CD8-positive, alpha-beta memory T cell (primary cell): ENCODE measurements at regions not wholly inside any gene's neighbourhood (a gene's known extent, or its start where the extent isn't known, plus 50 kb on each side); places are given as distances from the start of the nearest gene placed in this dataset.

Source experiments
- CTCF ChIA-PET: fragments of 350-600 bp; sonication (Branson Sonifier 250); formaldehyde crosslinking; loops from one replicate; lab custom pipeline; 2021; ENCODE audit warnings: antibody characterized with exemption; lab: Charles Lee
- POLR2A ChIA-PET: fragments of 350-600 bp; sonication (Branson Sonifier 250); formaldehyde crosslinking; loops from one replicate; lab custom pipeline; 2021; ENCODE audit warnings: antibody characterized with exemption; lab: Charles Lee
- DNase-seq, 5 donors: peaks; one replicate each; pipeline versions ENCODE4 v3.0.0 to v3.0.0-alpha.2; 2020 to 2022; ENCODE audit warnings: mixed read lengths in 1 of 5
- H3K27ac ChIP-seq: one replicate; pipeline ENCODE4 v1.7.0; 2013; ENCODE audit warnings: low read depth, mild to moderate bottlenecking, low read length, moderate library complexity
- H3K27me3 ChIP-seq: 2 replicates; pipeline ENCODE4 v1.7.0; 2013; ENCODE audit warnings: low read length, mild to moderate bottlenecking; ENCODE audit not compliant: insufficient read depth, poor library complexity, severe bottlenecking
- H3K36me3 ChIP-seq: 2 replicates; pipeline ENCODE4 v1.7.0; 2013; ENCODE audit warnings: mild to moderate bottlenecking, low read length, moderate library complexity; ENCODE audit not compliant: insufficient read depth
- H3K4me1 ChIP-seq: 2 replicates; pipeline ENCODE4 v1.7.0; 2013; ENCODE audit warnings: mild to moderate bottlenecking, low read length, moderate library complexity; ENCODE audit not compliant: insufficient read depth
- H3K4me3 ChIP-seq: 2 replicates; pipeline ENCODE4 v1.7.0; 2013; ENCODE audit warnings: mild to moderate bottlenecking, low read length
- H3K9me3 ChIP-seq: 2 replicates; pipeline ENCODE4 v1.7.0; 2013; ENCODE audit warnings: mild to moderate bottlenecking, low read length
- H3K27ac Mint-ChIP-seq, 8 donors: one replicate each; pipeline ENCODE4 v1.8.0; 2020 to 2021; ENCODE audit warnings: mixed read lengths in 8 of 8, mild to moderate bottlenecking in 6 of 8, inconsistent platforms in 3 of 8, moderate library complexity in 3 of 8
- H3K27me3 Mint-ChIP-seq, 2 donors: one replicate each; pipeline ENCODE4 v1.8.0; 2020 to 2021; ENCODE audit warnings: mixed read lengths in 2 of 2, mild to moderate bottlenecking in 1 of 2, moderate library complexity in 1 of 2
- H3K36me3 Mint-ChIP-seq, 3 donors: one replicate each; pipeline ENCODE4 v1.8.0; 2020 to 2021; ENCODE audit warnings: mixed read lengths in 3 of 3, inconsistent platforms in 1 of 3, mild to moderate bottlenecking in 1 of 3
- H3K4me1 Mint-ChIP-seq, 3 donors: one replicate each; pipeline ENCODE4 v1.8.0; 2020 to 2021; ENCODE audit warnings: mixed read lengths in 3 of 3, inconsistent platforms in 1 of 3, mild to moderate bottlenecking in 1 of 3
- H3K4me3 Mint-ChIP-seq, 7 donors: one replicate each; pipeline ENCODE4 v1.8.0; 2020 to 2021; ENCODE audit warnings: mixed read lengths in 7 of 7, mild to moderate bottlenecking in 6 of 7, moderate library complexity in 4 of 7, inconsistent platforms in 2 of 7
- H3K9me3 Mint-ChIP-seq, 5 donors: one replicate each; pipeline ENCODE4 v1.8.0; 2020 to 2022; ENCODE audit warnings: mixed read lengths in 5 of 5, mild to moderate bottlenecking in 3 of 5, moderate library complexity in 2 of 5, inconsistent platforms in 1 of 5

- Mint-ChIP-seq H3K36me3 (no peaks in the 10 kb centered on the region), H3K27me3 (peaks cover 2 to 10% of the 10 kb centered on the region in 2 donors), H3K9me3 (peaks cover 0 to 2% (median 0%) of the 10 kb centered on the region in 5 donors), H3K4me1 (no peaks in the 10 kb centered on the region), H3K27ac (no peak overlapping the region), H3K4me3 (peak overlapping the region in 1 of 7 donors; percentile 44)
- no peaks in the 10 kb centered on the region for H3K4me1 ChIP-seq
- ChIA-PET POLR2A (no interaction called here), CTCF (no interaction called here)
- H3K4me3 ChIP-seq: no peak overlapping the region
- H3K36me3 ChIP-seq: no peaks in the 10 kb centered on the region
- no peaks in the 10 kb centered on the region for H3K27me3 ChIP-seq
- H3K9me3 ChIP-seq: no peaks in the 10 kb centered on the region
- no peak for DNase-seq
- no peak overlapping the region for H3K27ac ChIP-seq
Measured at GRCh38 chr15:100765467-100766241, 114.0 kb upstream of the ALDH1A3 start.

- H3K27ac ChIP-seq: no peak overlapping the region
- peaks cover 0 to 2% (median 0%) of the 10 kb centered on the region in 5 donors for H3K9me3 Mint-ChIP-seq
- DNase-seq: no peak
- H3K27me3 ChIP-seq: no peaks in the 10 kb centered on the region
- no peaks in the 10 kb centered on the region for H3K36me3 ChIP-seq
- no peak overlapping the region for H3K4me3 Mint-ChIP-seq
- CTCF ChIA-PET: no interaction called here
- peaks cover 2 to 10% of the 10 kb centered on the region in 2 donors for H3K27me3 Mint-ChIP-seq
- POLR2A ChIA-PET: no interaction called here
- H3K9me3 ChIP-seq: no peaks in the 10 kb centered on the region
- no peak overlapping the region for H3K4me3 ChIP-seq
- H3K4me1 Mint-ChIP-seq: no peaks in the 10 kb centered on the region
- H3K36me3 Mint-ChIP-seq: no peaks in the 10 kb centered on the region
- peak overlapping the region in 1 of 8 donors; percentile 76 for H3K27ac Mint-ChIP-seq
- H3K4me1 ChIP-seq: no peaks in the 10 kb centered on the region
Measured at GRCh38 chr15:100766243-100767000, 113.2 kb upstream of the ALDH1A3 start.

- Histone ChIP-seq H3K9me3 (no peaks in the 10 kb centered on the region), H3K4me1 (no peaks in the 10 kb centered on the region), H3K36me3 (no peaks in the 10 kb centered on the region), H3K27ac (no peak overlapping the region), H3K27me3 (no peaks in the 10 kb centered on the region), H3K4me3 (no peak overlapping the region)
- ChIA-PET POLR2A (no interaction called here), CTCF (no interaction called here)
- H3K27ac Mint-ChIP-seq: peak overlapping the region in 1 of 8 donors; percentile 66
- H3K27me3 Mint-ChIP-seq: peaks cover 2 to 6% of the 10 kb centered on the region in 2 donors
- no peak for DNase-seq
- H3K4me1 Mint-ChIP-seq: no peaks in the 10 kb centered on the region
- peaks cover 0 to 2% (median 0%) of the 10 kb centered on the region in 5 donors for H3K9me3 Mint-ChIP-seq
- H3K36me3 Mint-ChIP-seq: no peaks in the 10 kb centered on the region
- H3K4me3 Mint-ChIP-seq: no peak overlapping the region
Measured at GRCh38 chr15:100767001-100767825, 112.4 kb upstream of the ALDH1A3 start.

- Histone ChIP-seq H3K27ac (no peak overlapping the region), H3K4me1 (no peaks in the 10 kb centered on the region), H3K4me3 (no peak overlapping the region), H3K9me3 (no peaks in the 10 kb centered on the region), H3K36me3 (no peaks in the 10 kb centered on the region), H3K27me3 (no peaks in the 10 kb centered on the region)
- Mint-ChIP-seq H3K27ac (no peak overlapping the region), H3K9me3 (peaks cover 0 to 4% (median 0%) of the 10 kb centered on the region in 5 donors), H3K4me3 (no peak overlapping the region), H3K4me1 (no peaks in the 10 kb centered on the region), H3K27me3 (peaks cover 2 to 4% of the 10 kb centered on the region in 2 donors), H3K36me3 (no peaks in the 10 kb centered on the region)
- ChIA-PET POLR2A (no interaction called here), CTCF (no interaction called here)
- no peak for DNase-seq
Measured at GRCh38 chr15:100768501-100768931, 111.1 kb upstream of the ALDH1A3 start.

- ChIA-PET CTCF (no interaction called here), POLR2A (no interaction called here)
- Mint-ChIP-seq H3K9me3 (peaks cover 0 to 4% (median 0%) of the 10 kb centered on the region in 5 donors), H3K27me3 (peaks cover 2 to 4% of the 10 kb centered on the region in 2 donors), H3K4me3 (no peak overlapping the region), H3K36me3 (no peaks in the 10 kb centered on the region), H3K27ac (no peak overlapping the region), H3K4me1 (no peaks in the 10 kb centered on the region)
- no peak for DNase-seq
- H3K27ac ChIP-seq: no peak overlapping the region
- H3K9me3 ChIP-seq: no peaks in the 10 kb centered on the region
- H3K4me3 ChIP-seq: no peak overlapping the region
- no peaks in the 10 kb centered on the region for H3K27me3 ChIP-seq
- no peaks in the 10 kb centered on the region for H3K36me3 ChIP-seq
- no peaks in the 10 kb centered on the region for H3K4me1 ChIP-seq
Measured at GRCh38 chr15:100769043-100769974, 110.3 kb upstream of the ALDH1A3 start.

- peaks cover 0 to 4% (median 0%) of the 10 kb centered on the region in 5 donors for H3K9me3 Mint-ChIP-seq
- Histone ChIP-seq H3K27me3 (no peaks in the 10 kb centered on the region), H3K4me1 (no peaks in the 10 kb centered on the region), H3K9me3 (no peaks in the 10 kb centered on the region), H3K36me3 (no peaks in the 10 kb centered on the region), H3K27ac (no peak overlapping the region), H3K4me3 (no peak overlapping the region)
- H3K36me3 Mint-ChIP-seq: no peaks in the 10 kb centered on the region
- ChIA-PET CTCF (no interaction called here), POLR2A (no interaction called here)
- H3K27ac Mint-ChIP-seq: no peak overlapping the region
- H3K4me3 Mint-ChIP-seq: no peak overlapping the region
- no peak for DNase-seq
- H3K27me3 Mint-ChIP-seq: peaks cover under 1 to 2% of the 10 kb centered on the region in 2 donors
- H3K4me1 Mint-ChIP-seq: no peaks in the 10 kb centered on the region
Measured at GRCh38 chr15:100769975-100770340, 109.7 kb upstream of the ALDH1A3 start.
